GM12873 (cell line): ENCODE measurements at regions not wholly inside any gene's neighbourhood (a gene's known extent, or its start where the extent isn't known, plus 50 kb on each side); places are given as distances from the start of the nearest gene placed in this dataset.

Source experiments
- CTCF ChIP-seq: IDR thresholded peaks from 2 replicates; pipeline ENCODE4 v1.5.1; 2012; ENCODE audit warnings: low read depth, mild to moderate bottlenecking, moderate library complexity, low read length, control low read depth; ENCODE audit not compliant: insufficient read depth; ENCODE audit errors: missing control alignments

- TF ChIP-seq CTCF: no peak
Measured at GRCh38 chr2:15832849-15833680, 107.3 kb upstream of the MYCN start.

- TF ChIP-seq CTCF: no peak
Measured at GRCh38 chr2:15833731-15834130, 106.6 kb upstream of the MYCN start.

- TF ChIP-seq CTCF: no peak
Measured at GRCh38 chr2:15834381-15835031, 105.8 kb upstream of the MYCN start.

- TF ChIP-seq CTCF: no peak
Measured at GRCh38 chr2:15835991-15836688, 104.2 kb upstream of the MYCN start.

GRCh38 chr2:15836689-15837610, 103.4 kb upstream of the MYCN start:
- TF ChIP-seq CTCF: no peak

GRCh38 chr2:15838481-15839090, 101.8 kb upstream of the MYCN start:
- no peak for TF ChIP-seq CTCF
